ENCODE measurements at regions not wholly inside any gene's neighbourhood (a gene's known extent, or its start where the extent isn't known, plus 50 kb on each side); places are given as distances from the start of the nearest gene placed in this dataset.
A peak's percentile ranks its signal among the peaks of the same experiment; 100 is the strongest.

DNA sequence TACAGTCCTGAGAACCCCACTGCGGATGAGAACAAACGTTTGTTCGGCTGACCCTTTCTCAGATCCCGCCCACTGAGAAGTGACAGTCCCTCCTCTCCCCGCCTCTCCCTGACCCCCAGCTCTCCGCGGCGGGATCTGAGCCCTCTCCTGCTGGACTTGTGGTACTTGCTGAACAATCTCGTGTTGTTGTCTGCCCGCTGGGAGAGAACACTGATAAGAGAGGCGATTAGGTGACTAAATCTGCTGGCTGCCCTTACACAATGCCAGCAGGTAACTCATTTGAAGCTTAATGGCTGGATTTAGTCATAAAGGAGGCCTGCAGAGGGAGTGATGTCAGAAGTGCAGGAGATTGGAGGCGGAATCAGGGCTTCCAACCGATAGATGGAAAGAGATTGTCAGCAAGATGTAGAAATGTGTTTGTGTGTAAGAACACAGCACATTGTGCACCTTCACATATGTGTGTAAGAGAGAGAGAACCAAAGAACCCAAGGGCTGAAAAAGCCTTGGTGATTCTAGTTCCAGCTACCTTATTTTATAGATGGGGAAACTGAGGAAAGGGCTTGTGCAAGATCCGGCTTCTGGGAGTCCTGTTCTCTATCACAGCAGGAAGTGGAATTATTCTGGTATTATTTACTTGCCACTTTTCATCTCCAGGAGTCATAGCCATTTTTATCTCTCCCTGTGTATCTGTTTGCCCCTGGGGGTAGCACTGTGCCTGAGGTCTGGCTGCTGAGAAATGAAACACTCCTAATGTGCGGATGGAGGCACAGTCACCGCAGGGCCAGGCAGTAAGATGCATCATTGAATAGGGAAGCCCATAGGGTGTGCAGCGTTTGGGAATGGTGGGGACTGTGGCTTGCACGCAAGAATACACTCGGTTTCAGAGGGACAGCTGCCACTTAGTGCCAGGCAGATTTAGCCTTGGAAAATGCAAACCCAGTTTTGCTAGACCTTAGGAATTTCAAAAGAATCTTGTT is 203.7 kb upstream of the MSX2 start:
- Histone ChIP-seq H3K27me3 (no peaks in the 10 kb centered on the region), H3K4me1 (peaks cover 10% of the 10 kb centered on the region), H3K27ac (no peak overlapping the region), H3K36me3 (replicated peaks in 1 of 2; ENCODE audit: insufficient read depth in 1 of 2, low read depth in 2 of 2) (no peaks in the 10 kb centered on the region), H3K4me3 (no peak overlapping the region), H3K9me3 (no peaks in the 10 kb centered on the region)
- ATAC-seq (peak; percentile 94), DNase-seq (peak; percentile 44 to 60 (median 55))
- 34 to 35% methylated on average over 17 to 19 of the region's 19 CpGs for WGBS, 2 donors
- intact Hi-C loops (cut with DNase I), result no loop called here
- TF ChIP-seq, protein P1, sequence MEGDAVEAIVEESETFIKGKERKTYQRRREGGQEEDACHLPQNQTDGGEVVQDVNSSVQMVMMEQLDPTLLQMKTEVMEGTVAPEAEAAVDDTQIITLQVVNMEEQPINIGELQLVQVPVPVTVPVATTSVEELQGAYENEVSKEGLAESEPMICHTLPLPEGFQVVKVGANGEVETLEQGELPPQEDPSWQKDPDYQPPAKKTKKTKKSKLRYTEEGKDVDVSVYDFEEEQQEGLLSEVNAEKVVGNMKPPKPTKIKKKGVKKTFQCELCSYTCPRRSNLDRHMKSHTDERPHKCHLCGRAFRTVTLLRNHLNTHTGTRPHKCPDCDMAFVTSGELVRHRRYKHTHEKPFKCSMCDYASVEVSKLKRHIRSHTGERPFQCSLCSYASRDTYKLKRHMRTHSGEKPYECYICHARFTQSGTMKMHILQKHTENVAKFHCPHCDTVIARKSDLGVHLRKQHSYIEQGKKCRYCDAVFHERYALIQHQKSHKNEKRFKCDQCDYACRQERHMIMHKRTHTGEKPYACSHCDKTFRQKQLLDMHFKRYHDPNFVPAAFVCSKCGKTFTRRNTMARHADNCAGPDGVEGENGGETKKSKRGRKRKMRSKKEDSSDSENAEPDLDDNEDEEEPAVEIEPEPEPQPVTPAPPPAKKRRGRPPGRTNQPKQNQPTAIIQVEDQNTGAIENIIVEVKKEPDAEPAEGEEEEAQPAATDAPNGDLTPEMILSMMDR (IDR thresholded peaks at IDR 0.05), result peak in 2 of 7 experiments; percentile 6 to 13
- no peak for TF ChIP-seq POLR2A (IDR thresholded peaks at IDR 0.05)

DNA sequence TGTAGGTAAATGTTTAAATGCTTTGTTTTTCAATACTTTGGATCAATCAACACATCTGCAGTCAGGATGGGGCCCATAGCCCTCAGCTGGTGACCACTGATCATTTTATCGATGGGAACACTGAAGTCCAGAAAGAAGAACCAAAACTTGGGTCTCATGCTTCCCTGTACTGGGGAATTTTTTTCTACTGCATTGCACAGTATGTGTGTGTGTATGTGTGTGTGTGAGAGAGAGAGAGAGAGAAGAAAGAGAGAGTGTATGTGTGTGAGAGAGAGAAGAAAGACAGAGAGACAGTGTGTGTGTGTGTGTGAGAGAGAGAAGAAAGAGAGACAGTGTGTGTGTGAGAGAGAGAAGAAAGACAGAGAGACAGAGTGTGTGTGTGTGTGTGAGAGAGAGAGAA is 202.9 kb upstream of the MSX2 start:
- no peaks in the 10 kb centered on the region for H3K27me3 ChIP-seq
- H3K9me3 ChIP-seq, result no peaks in the 10 kb centered on the region
- ATAC-seq, result no peak
- WGBS, 2 donors, result 63 to 81% methylated on average over 1 of the region's 1 CpG
- intact Hi-C loops (cut with DNase I), result no loop called here
- TF ChIP-seq POLR2A (IDR thresholded peaks at IDR 0.05), result no peak
- TF ChIP-seq, protein P1 (IDR thresholded peaks at IDR 0.05), result no peak
- peaks cover 10% of the 10 kb centered on the region for H3K4me1 ChIP-seq
- no peak overlapping the region for H3K27ac ChIP-seq
- H3K4me3 ChIP-seq, result no peak overlapping the region
- H3K36me3 ChIP-seq (replicated peaks in 1 of 2; ENCODE audit: insufficient read depth in 1 of 2, low read depth in 2 of 2), result no peaks in the 10 kb centered on the region
- no peak for DNase-seq

DNA sequence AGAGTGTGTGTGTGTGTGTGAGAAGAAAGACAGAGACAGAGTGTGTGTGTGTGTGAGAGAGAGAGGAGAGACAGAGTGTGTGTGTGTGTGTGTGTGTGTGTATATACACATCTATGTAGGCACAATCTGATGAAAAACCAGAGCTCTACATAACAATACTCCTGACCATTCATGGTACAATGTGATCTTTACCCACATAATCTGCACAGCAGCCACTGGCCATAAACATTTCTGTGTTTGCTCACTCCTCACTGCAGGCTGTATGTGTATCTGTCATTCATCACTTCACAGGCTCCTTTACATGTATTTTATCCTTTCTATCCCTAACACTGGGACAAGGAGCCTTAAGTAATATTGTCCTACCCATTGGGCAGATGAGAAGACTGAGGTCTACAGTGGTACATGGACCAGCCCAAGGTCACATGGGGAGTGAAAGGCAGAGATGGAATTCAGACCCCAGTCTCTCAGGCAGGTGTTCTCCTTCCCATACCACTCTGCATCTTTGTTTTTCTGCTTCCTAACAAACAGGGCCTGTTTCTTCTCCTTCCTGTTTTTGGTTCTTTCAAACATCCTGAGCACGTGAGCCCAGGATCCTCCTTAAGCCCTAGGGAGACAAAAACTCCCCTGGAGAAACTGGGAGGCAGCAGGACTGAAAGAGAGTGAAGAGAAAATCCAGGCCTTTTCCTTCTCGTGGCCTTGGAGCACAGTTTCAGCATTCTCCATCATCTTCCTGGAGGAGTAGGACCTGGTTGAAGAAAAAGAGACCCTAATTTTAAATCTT is 201.7 kb upstream of the MSX2 start:
- ATAC-seq (no peak), DNase-seq (no peak)
- Histone ChIP-seq H3K4me1 (peaks cover 10% of the 10 kb centered on the region), H3K9me3 (no peaks in the 10 kb centered on the region), H3K4me3 (no peak overlapping the region), H3K36me3 (replicated peaks in 1 of 2; ENCODE audit: insufficient read depth in 1 of 2, low read depth in 2 of 2) (no peaks in the 10 kb centered on the region), H3K27ac (no peak overlapping the region), H3K27me3 (no peaks in the 10 kb centered on the region)
- 57 to 71% methylated on average over 2 of the region's 2 CpGs for WGBS, 2 donors
- intact Hi-C loops (cut with DNase I), result no loop called here
- TF ChIP-seq, protein P1 (IDR thresholded peaks at IDR 0.05), result no peak
- TF ChIP-seq POLR2A (IDR thresholded peaks at IDR 0.05), result no peak

DNA sequence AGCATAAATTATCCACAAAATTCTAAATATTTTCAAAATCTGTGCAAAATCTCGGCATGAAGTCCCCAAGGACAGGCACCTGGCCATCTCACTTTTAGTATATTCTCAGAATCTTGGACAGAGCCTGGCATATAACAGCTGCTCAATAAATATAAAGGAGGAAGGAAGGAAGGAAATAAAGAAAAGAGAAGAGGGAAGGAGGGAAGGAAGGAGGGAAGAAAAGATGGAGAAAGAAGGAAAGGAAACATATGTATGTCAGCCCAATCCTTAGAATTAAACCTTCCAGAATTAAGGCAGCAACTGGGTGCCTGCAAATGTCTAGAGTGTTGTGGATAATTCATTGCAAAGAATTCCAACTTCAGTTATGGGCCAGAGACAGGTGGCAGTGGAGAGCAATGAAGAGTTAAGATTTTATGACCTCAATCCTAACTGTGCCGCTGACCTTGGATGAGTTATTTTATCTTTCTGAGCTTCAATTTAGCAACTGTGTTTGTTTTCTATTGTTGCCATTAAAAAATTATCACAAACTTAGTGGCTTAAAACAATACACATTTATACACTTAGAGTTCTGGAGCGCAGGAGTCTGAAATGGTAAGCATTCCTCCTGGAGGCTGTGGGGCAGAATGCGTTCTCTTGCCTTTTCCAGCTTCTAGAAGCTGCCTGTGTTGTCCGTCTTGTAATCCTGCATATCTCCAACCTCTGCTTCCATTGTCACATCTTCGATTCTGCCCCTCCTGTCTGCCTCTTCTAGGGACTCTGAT is 200.9 kb upstream of the MSX2 start:
- H3K4me3 ChIP-seq, result no peak overlapping the region
- peaks cover 10% of the 10 kb centered on the region for H3K4me1 ChIP-seq
- no peaks in the 10 kb centered on the region for H3K36me3 ChIP-seq (replicated peaks in 1 of 2; ENCODE audit: insufficient read depth in 1 of 2, low read depth in 2 of 2)
- DNase-seq, result no peak
- no peak for ATAC-seq
- H3K27ac ChIP-seq, result no peak overlapping the region
- no peaks in the 10 kb centered on the region for H3K9me3 ChIP-seq
- TF ChIP-seq, protein P1 (IDR thresholded peaks at IDR 0.05), result no peak
- TF ChIP-seq POLR2A (IDR thresholded peaks at IDR 0.05), result no peak
- no peaks in the 10 kb centered on the region for H3K27me3 ChIP-seq
- intact Hi-C loops (cut with DNase I), result no loop called here
- WGBS, 2 donors, result 29 to 36% methylated on average over 6 of the region's 6 CpGs

Data from body of pancreas (tissue), 4 donors.